ENCODE measurements at regions not wholly inside any gene's neighbourhood (a gene's known extent, or its start where the extent isn't known, plus 50 kb on each side); places are given as distances from the start of the nearest gene placed in this dataset.

- ChIA-PET CTCF (no interaction called here), POLR2A (no interaction called here)
- Mint-ChIP-seq H3K4me3 (no peak overlapping the region), H3K9me3 (no peaks in the 10 kb centered on the region), H3K27me3 (peaks cover 22% of the 10 kb centered on the region), H3K27ac (no peak overlapping the region), H3K4me1 (ENCODE audit: low read depth) (no peaks in the 10 kb centered on the region), H3K36me3 (ENCODE audit: low read depth) (no peaks in the 10 kb centered on the region)
- Histone ChIP-seq H3K4me1 (ENCODE audit: insufficient read depth, low read length) (no peaks in the 10 kb centered on the region), H3K36me3 (ENCODE audit: insufficient read depth, low read length) (no peaks in the 10 kb centered on the region), H3K9me3 (ENCODE audit: control insufficient read depth in 1 of 2, insufficient read depth in 1 of 2, low read length in 2 of 2) (no peaks in the 10 kb centered on the region), H3K27ac (ENCODE audit: low read depth in 1 of 2, low read length in 2 of 2) (no peak overlapping the region), H3K27me3 (ENCODE audit: control insufficient read depth in 1 of 2, insufficient read depth in 2 of 2, low read length in 2 of 2) (peaks cover 0 to 4% of the 10 kb centered on the region in 2 experiments), H3K4me3 (ENCODE audit: low read length) (no peak overlapping the region)
- intact Hi-C loops (cut with DNase I, micrococcal nuclease) = no loop called here
- TF ChIP-seq, protein P1, sequence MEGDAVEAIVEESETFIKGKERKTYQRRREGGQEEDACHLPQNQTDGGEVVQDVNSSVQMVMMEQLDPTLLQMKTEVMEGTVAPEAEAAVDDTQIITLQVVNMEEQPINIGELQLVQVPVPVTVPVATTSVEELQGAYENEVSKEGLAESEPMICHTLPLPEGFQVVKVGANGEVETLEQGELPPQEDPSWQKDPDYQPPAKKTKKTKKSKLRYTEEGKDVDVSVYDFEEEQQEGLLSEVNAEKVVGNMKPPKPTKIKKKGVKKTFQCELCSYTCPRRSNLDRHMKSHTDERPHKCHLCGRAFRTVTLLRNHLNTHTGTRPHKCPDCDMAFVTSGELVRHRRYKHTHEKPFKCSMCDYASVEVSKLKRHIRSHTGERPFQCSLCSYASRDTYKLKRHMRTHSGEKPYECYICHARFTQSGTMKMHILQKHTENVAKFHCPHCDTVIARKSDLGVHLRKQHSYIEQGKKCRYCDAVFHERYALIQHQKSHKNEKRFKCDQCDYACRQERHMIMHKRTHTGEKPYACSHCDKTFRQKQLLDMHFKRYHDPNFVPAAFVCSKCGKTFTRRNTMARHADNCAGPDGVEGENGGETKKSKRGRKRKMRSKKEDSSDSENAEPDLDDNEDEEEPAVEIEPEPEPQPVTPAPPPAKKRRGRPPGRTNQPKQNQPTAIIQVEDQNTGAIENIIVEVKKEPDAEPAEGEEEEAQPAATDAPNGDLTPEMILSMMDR (IDR thresholded peaks at IDR 0.05) = no peak
- ATAC-seq (ENCODE audit: poor library complexity) (no peak), DNase-seq (no peak)
Measured at GRCh38 chr4:114208574-114209151, 229.2 kb upstream of the ARSJ start.

DNA sequence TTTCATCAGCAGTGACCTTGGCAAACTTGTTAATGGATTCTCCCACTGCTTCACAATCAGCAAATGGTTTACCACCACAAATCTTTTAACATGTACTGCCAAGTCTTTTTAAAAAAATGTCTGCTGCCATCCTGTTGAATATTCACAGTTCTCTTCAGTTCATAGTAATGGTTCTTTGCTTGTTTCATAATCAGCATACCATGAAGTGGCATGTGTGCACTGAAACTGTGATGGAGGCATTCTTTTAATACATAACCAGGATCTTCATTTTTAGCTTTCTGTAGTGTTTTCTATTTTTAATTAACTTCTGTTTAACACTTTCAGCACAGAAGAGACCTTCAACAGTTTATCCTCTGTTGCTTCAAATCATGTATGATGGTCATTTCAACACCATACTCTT, 230.1 kb upstream of the ARSJ start:
- Mint-ChIP-seq H3K4me3 (no peak overlapping the region), H3K4me1 (ENCODE audit: low read depth) (no peaks in the 10 kb centered on the region), H3K36me3 (ENCODE audit: low read depth) (no peaks in the 10 kb centered on the region), H3K9me3 (no peaks in the 10 kb centered on the region), H3K27ac (no peak overlapping the region), H3K27me3 (peaks cover 22% of the 10 kb centered on the region)
- Histone ChIP-seq H3K4me1 (ENCODE audit: insufficient read depth, low read length) (no peaks in the 10 kb centered on the region), H3K9me3 (ENCODE audit: control insufficient read depth in 1 of 2, insufficient read depth in 1 of 2, low read length in 2 of 2) (no peaks in the 10 kb centered on the region), H3K4me3 (ENCODE audit: low read length) (no peak overlapping the region), H3K36me3 (ENCODE audit: insufficient read depth, low read length) (no peaks in the 10 kb centered on the region), H3K27ac (ENCODE audit: low read depth in 1 of 2, low read length in 2 of 2) (no peak overlapping the region), H3K27me3 (ENCODE audit: control insufficient read depth in 1 of 2, insufficient read depth in 2 of 2, low read length in 2 of 2) (peaks cover 0 to 4% of the 10 kb centered on the region in 2 experiments)
- CTCF ChIA-PET = no interaction called here
- intact Hi-C loops (cut with DNase I, micrococcal nuclease) = no loop called here
- DNase-seq = no peak
- TF ChIP-seq, protein P1 (IDR thresholded peaks at IDR 0.05) = no peak
- POLR2A ChIA-PET = no interaction called here
- ATAC-seq (ENCODE audit: poor library complexity) = no peak

- Histone ChIP-seq H3K27ac (ENCODE audit: low read depth in 1 of 2, low read length in 2 of 2) (no peak overlapping the region), H3K27me3 (ENCODE audit: control insufficient read depth in 1 of 2, insufficient read depth in 2 of 2, low read length in 2 of 2) (peaks cover 0 to 4% of the 10 kb centered on the region in 2 experiments), H3K36me3 (ENCODE audit: insufficient read depth, low read length) (no peaks in the 10 kb centered on the region), H3K4me1 (ENCODE audit: insufficient read depth, low read length) (no peaks in the 10 kb centered on the region), H3K4me3 (ENCODE audit: low read length) (no peak overlapping the region), H3K9me3 (ENCODE audit: control insufficient read depth in 1 of 2, insufficient read depth in 1 of 2, low read length in 2 of 2) (no peaks in the 10 kb centered on the region)
- no peak overlapping the region for H3K27ac Mint-ChIP-seq
- TF ChIP-seq, protein P1 (IDR thresholded peaks at IDR 0.05) = no peak
- DNase-seq (no peak), ATAC-seq (ENCODE audit: poor library complexity) (no peak)
- POLR2A ChIA-PET = no interaction called here
- H3K27me3 Mint-ChIP-seq = peaks cover 31% of the 10 kb centered on the region
- no peak overlapping the region for H3K4me3 Mint-ChIP-seq
- no peaks in the 10 kb centered on the region for H3K36me3 Mint-ChIP-seq (ENCODE audit: low read depth)
- CTCF ChIA-PET = no interaction called here
- no peaks in the 10 kb centered on the region for H3K4me1 Mint-ChIP-seq (ENCODE audit: low read depth)
- intact Hi-C loops (cut with DNase I, micrococcal nuclease) = no loop called here
- no peaks in the 10 kb centered on the region for H3K9me3 Mint-ChIP-seq
Measured at GRCh38 chr4:114211556-114211955, 232.1 kb upstream of the ARSJ start.
